CD4-positive, CD25-positive, alpha-beta regulatory T cell (primary cell): ENCODE measurements at regions not wholly inside any gene's neighbourhood (a gene's known extent, or its start where the extent isn't known, plus 50 kb on each side); places are given as distances from the start of the nearest gene placed in this dataset.

Experiments used
- ATAC-seq, 2 donors: fragments of 150-1000 bp; cut with Tn5 transposase; one replicate each; pipeline ENCODE4 v1.10.0; 2021; ENCODE audit warnings: low read depth in 2 of 2, moderate number of reproducible peaks in 2 of 2, moderate library complexity in 1 of 2
- DNase-seq, 3 donors: peaks; one replicate each; pipeline versions ENCODE4 v3.0.0 to v3.0.0-alpha.2; 2012 to 2022; ENCODE audit warnings: mixed read lengths in 1 of 3
- H3K27ac ChIP-seq: one replicate; pipeline ENCODE4 v1.7.0; 2013; ENCODE audit warnings: mild to moderate bottlenecking, low read length; ENCODE audit not compliant: insufficient read depth, poor library complexity, severe bottlenecking
- H3K27me3 ChIP-seq: one replicate; pipeline ENCODE4 v1.7.0; 2013; ENCODE audit warnings: low read length; ENCODE audit not compliant: control insufficient read depth, insufficient read depth
- H3K36me3 ChIP-seq: one replicate; pipeline ENCODE4 v1.7.0; 2013; ENCODE audit warnings: mild to moderate bottlenecking, low read length, moderate library complexity; ENCODE audit not compliant: control insufficient read depth, insufficient read depth
- H3K4me1 ChIP-seq: 2 replicates; pipeline ENCODE4 v1.7.0; 2013; ENCODE audit warnings: mild to moderate bottlenecking, low read length; ENCODE audit not compliant: insufficient read depth, control insufficient read depth, poor library complexity, severe bottlenecking
- H3K4me3 ChIP-seq: one replicate; pipeline ENCODE4 v1.7.0; 2013; ENCODE audit warnings: low read depth, mild to moderate bottlenecking, low read length, moderate library complexity
- H3K9me3 ChIP-seq, 2 experiments: 1 replicate in 1 of 2; 2 replicates in 1 of 2; pipeline ENCODE4 v1.7.0; 2013; ENCODE audit warnings: low read length in 2 of 2, mild to moderate bottlenecking in 1 of 2, moderate library complexity in 1 of 2; ENCODE audit not compliant: control insufficient read depth in 2 of 2
- H3K27ac Mint-ChIP-seq, 3 donors: one replicate each; pipeline ENCODE4 v1.8.0; 2020 to 2022; ENCODE audit warnings: mild to moderate bottlenecking in 3 of 3, mixed read lengths in 3 of 3, moderate library complexity in 2 of 3
- H3K27me3 Mint-ChIP-seq: one replicate; pipeline ENCODE4 v1.8.0; 2022; ENCODE audit warnings: mild to moderate bottlenecking, mixed read lengths
- H3K36me3 Mint-ChIP-seq: one replicate; pipeline ENCODE4 v1.8.0; 2020; ENCODE audit warnings: mixed read lengths
- H3K4me1 Mint-ChIP-seq, 4 donors: one replicate each; pipeline ENCODE4 v1.8.0; 2020 to 2022; ENCODE audit warnings: mixed read lengths in 4 of 4, mild to moderate bottlenecking in 1 of 4
- H3K4me3 Mint-ChIP-seq, 4 donors: one replicate each; pipeline ENCODE4 v1.8.0; 2020 to 2022; ENCODE audit warnings: mild to moderate bottlenecking in 4 of 4, mixed read lengths in 4 of 4, moderate library complexity in 3 of 4
- H3K9me3 Mint-ChIP-seq, 7 donors: one replicate each; pipeline ENCODE4 v1.8.0; 2020 to 2022; ENCODE audit warnings: mixed read lengths in 7 of 7, mild to moderate bottlenecking in 3 of 7, moderate library complexity in 2 of 7

DNA sequence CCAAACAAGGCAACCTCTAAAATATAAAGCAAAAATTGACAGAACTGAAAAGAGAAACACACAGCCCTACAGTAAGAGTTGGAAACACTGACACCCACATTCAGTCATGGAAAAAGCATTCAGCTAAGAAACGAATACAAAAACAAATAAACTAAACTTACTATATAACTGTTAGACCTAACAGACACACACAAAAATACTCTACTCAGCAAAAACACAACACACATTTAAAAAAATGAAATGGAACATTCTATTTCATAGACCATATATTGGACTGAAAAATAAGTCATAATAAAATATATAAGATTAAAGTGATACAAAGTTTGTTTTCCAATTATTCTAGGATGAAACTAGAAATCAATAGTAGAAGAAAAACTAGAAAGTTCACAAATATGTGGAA, 488.8 kb upstream of the POU3F4 start:
- no peaks in the 10 kb centered on the region for H3K27me3 ChIP-seq
- Mint-ChIP-seq H3K9me3 (peaks cover 0 to 3% (median 0%) of the 10 kb centered on the region in 7 donors), H3K4me1 (no peaks in the 10 kb centered on the region), H3K4me3 (no peak overlapping the region), H3K27me3 (no peaks in the 10 kb centered on the region), H3K36me3 (no peaks in the 10 kb centered on the region), H3K27ac (no peak overlapping the region)
- H3K4me3 ChIP-seq, result no peak overlapping the region
- no peaks in the 10 kb centered on the region for H3K4me1 ChIP-seq
- no peaks in the 10 kb centered on the region for H3K9me3 ChIP-seq
- H3K36me3 ChIP-seq, result no peaks in the 10 kb centered on the region
- ATAC-seq (no peak), DNase-seq (no peak)
- no peak overlapping the region for H3K27ac ChIP-seq

DNA sequence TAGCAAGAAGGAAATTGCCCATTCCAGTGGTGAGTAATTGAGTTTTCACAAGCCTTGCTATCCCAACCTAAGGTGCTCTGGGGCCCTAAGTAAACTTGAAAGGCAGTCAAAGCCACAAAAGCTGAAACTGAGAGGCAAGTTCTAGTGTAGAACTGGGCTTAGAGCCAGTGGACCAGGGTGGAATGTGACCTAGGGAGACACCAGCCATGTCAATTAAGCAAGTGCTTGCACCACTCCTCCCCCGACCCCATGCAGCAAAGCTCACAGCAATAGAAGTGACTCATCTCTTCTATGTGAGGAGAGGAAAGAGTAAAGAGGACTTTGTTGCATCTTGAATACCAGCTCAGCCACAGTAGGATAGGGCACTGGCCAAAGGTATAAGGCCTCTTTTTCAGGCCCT, 486.1 kb upstream of the POU3F4 start:
- H3K4me3 Mint-ChIP-seq, result no peak overlapping the region

More for the DNA sequence above, 486.1 kb upstream of the POU3F4 start:
- H3K4me1 Mint-ChIP-seq, result no peaks in the 10 kb centered on the region
- no peaks in the 10 kb centered on the region for H3K27me3 ChIP-seq
- H3K36me3 Mint-ChIP-seq, result no peaks in the 10 kb centered on the region
- no peak overlapping the region for H3K4me3 ChIP-seq
- ATAC-seq (no peak), DNase-seq (no peak)
- no peaks in the 10 kb centered on the region for H3K4me1 ChIP-seq
- no peak overlapping the region for H3K27ac Mint-ChIP-seq
- no peaks in the 10 kb centered on the region for H3K27me3 Mint-ChIP-seq
- H3K27ac ChIP-seq, result no peak overlapping the region
- no peaks in the 10 kb centered on the region for H3K36me3 ChIP-seq
- peaks cover 0 to 8% (median 3%) of the 10 kb centered on the region in 7 donors for H3K9me3 Mint-ChIP-seq
- peaks cover 0 to 1% of the 10 kb centered on the region in 2 experiments for H3K9me3 ChIP-seq
